ENCODE measurements at regions not wholly inside any gene's neighbourhood (a gene's known extent, or its start where the extent isn't known, plus 50 kb on each side); places are given as distances from the start of the nearest gene placed in this dataset.
"Not testable (repeated sequence)": the region's sequence is repeated elsewhere in the genome, so short reads cannot be mapped to it uniquely, and the experiment has no call there.

GRCh38 chrX:39487969-39488330, 609.8 kb downstream of the BCOR start:
- H3K27ac Mint-ChIP-seq (ENCODE audit: unreplicated experiment), result no peak overlapping the region
- intact Hi-C loops (cut with micrococcal nuclease; ENCODE audit: unreplicated experiment), result no loop called here

GRCh38 chrX:39491548-39492297, 606.0 kb downstream of the BCOR start:
- Mint-ChIP-seq H3K27me3 (ENCODE audit: unreplicated experiment) (peaks cover 29% of the 10 kb centered on the region), H3K27ac (ENCODE audit: unreplicated experiment) (no peak overlapping the region), H3K36me3 (ENCODE audit: insufficient read depth, unreplicated experiment) (no peaks in the 10 kb centered on the region), H3K9me3 (ENCODE audit: low read depth, unreplicated experiment) (no peaks in the 10 kb centered on the region), H3K4me1 (ENCODE audit: low read depth, unreplicated experiment) (no peaks in the 10 kb centered on the region), H3K4me3 (ENCODE audit: low read depth, unreplicated experiment) (no peak overlapping the region)
- DNase-seq, result no peak
- no peak for TF ChIP-seq CTCF (IDR thresholded peaks at IDR 0.05; ENCODE audit: unreplicated experiment)
- intact Hi-C loops (cut with micrococcal nuclease; ENCODE audit: unreplicated experiment), result no loop called here
- CTCF ChIA-PET, result no interaction called here
- no TSS peak for BruUV-seq (replicated peaks)

More at GRCh38 chrX:39487969-39488330, 609.8 kb downstream of the BCOR start:
- Mint-ChIP-seq H3K4me1 (ENCODE audit: low read depth, unreplicated experiment) (no peaks in the 10 kb centered on the region), H3K27me3 (ENCODE audit: unreplicated experiment) (peaks cover 38% of the 10 kb centered on the region), H3K4me3 (ENCODE audit: low read depth, unreplicated experiment) (no peak overlapping the region), H3K9me3 (ENCODE audit: low read depth, unreplicated experiment) (no peaks in the 10 kb centered on the region), H3K36me3 (ENCODE audit: insufficient read depth, unreplicated experiment) (no peaks in the 10 kb centered on the region)
- CTCF ChIA-PET, result no interaction called here
- DNase-seq, result no peak
- TF ChIP-seq CTCF (IDR thresholded peaks at IDR 0.05; ENCODE audit: unreplicated experiment), result no peak
- no TSS peak for BruUV-seq (replicated peaks)

DNA sequence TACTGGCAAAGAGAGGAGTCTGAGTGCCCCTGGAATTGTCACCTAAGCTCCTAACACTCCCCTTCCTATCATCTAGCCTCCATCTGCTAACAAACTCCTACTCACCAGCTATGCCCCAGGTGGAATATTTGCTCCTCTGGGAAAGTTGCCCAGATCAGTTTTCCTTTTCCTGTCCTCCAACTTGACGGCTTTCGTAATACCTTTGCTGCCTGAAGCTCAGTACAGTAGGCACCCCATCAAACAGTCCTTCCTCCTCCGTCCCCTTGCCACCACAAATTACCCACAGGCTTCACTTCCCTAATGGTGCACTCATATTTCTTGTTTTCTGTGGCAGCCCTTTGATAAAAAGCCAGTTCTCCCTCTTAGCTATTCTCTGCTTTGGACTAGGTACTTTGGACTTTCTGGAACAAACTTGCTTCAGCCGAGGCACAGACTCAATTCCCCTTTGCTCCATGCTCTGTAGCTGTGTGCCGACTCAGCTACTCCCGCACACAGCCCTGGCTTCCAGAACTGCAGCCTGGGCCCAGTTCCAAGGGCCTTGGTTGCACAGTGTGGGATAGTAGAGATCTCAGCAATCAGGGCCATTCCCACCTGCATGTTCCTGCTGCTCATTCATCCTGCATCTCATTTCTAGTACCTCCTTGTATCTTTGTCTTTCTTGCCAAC, 605.1 kb downstream of the BCOR start:
- Mint-ChIP-seq H3K9me3 (ENCODE audit: low read depth, unreplicated experiment) (no peaks in the 10 kb centered on the region), H3K27ac (ENCODE audit: unreplicated experiment) (no peak overlapping the region), H3K36me3 (ENCODE audit: insufficient read depth, unreplicated experiment) (no peaks in the 10 kb centered on the region), H3K4me1 (ENCODE audit: low read depth, unreplicated experiment) (no peaks in the 10 kb centered on the region), H3K4me3 (ENCODE audit: low read depth, unreplicated experiment) (no peak overlapping the region), H3K27me3 (ENCODE audit: unreplicated experiment) (peaks cover 23% of the 10 kb centered on the region)
- BruUV-seq (replicated peaks), result no TSS peak
- intact Hi-C loops (cut with micrococcal nuclease; ENCODE audit: unreplicated experiment), result no loop called here
- TF ChIP-seq CTCF (IDR thresholded peaks at IDR 0.05; ENCODE audit: unreplicated experiment), result no peak
- CTCF ChIA-PET, result no interaction called here
- DNase-seq, result no peak

DNA sequence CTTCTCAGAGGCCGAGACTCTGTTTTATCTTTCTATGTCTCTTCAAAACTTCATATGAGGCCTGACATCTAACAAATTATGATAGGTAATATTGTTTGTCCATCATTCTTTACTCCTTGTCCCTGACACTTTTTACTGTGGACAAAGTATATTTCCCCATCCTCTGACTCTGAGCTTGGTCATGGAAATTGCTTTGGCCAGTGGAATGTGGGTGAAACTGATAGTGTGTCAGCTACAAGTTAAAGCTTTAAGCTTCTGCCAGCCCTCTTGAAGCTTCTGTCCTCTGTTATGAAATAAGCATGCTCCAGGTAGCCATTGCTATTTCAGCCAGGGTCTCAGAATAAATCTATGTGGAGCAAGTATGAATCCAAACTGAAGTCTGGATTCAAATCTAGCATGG, 604.6 kb downstream of the BCOR start:
- H3K9me3 Mint-ChIP-seq (ENCODE audit: low read depth, unreplicated experiment), result no peaks in the 10 kb centered on the region
- H3K4me1 Mint-ChIP-seq (ENCODE audit: low read depth, unreplicated experiment), result no peaks in the 10 kb centered on the region
- intact Hi-C loops (cut with micrococcal nuclease; ENCODE audit: unreplicated experiment), result no loop called here
- H3K4me3 Mint-ChIP-seq (ENCODE audit: low read depth, unreplicated experiment), result no peak overlapping the region
- H3K36me3 Mint-ChIP-seq (ENCODE audit: insufficient read depth, unreplicated experiment), result no peaks in the 10 kb centered on the region
- DNase-seq, result no peak
- CTCF ChIA-PET, result no interaction called here
- no peak for TF ChIP-seq CTCF (IDR thresholded peaks at IDR 0.05; ENCODE audit: unreplicated experiment)
- no peak overlapping the region for H3K27ac Mint-ChIP-seq (ENCODE audit: unreplicated experiment)
- no TSS peak for BruUV-seq (replicated peaks)
- peaks cover 23% of the 10 kb centered on the region for H3K27me3 Mint-ChIP-seq (ENCODE audit: unreplicated experiment)

DNA sequence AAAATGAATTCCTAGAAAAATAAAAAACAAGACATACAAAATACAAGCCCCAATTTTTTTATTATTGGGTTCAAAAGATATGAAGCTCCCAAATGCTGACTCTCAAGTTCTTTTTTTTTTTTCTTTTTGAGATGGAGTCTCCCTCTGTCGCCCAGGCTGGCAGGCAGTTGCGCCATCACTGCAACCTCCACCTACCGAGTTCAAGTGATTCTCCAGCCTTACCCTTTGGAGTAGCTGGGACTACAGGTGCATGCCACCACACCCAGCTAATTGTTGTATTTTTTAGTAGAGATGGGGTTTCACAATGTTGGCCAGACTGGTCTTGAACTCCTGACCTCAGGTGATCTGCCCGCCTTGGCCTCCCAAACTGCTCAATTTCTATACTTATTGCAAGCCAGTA, 600.6 kb downstream of the BCOR start:
- DNase-seq; CTCF ChIA-PET; H3K4me3 Mint-ChIP-seq (ENCODE audit: low read depth, unreplicated experiment); intact Hi-C loops (cut with micrococcal nuclease; ENCODE audit: unreplicated experiment); H3K4me1 Mint-ChIP-seq (ENCODE audit: low read depth, unreplicated experiment); H3K27ac Mint-ChIP-seq (ENCODE audit: unreplicated experiment); H3K36me3 Mint-ChIP-seq (ENCODE audit: insufficient read depth, unreplicated experiment); H3K9me3 Mint-ChIP-seq (ENCODE audit: low read depth, unreplicated experiment); BruUV-seq (replicated peaks): not testable (repeated sequence)
- peaks cover 48% of the 10 kb centered on the region for H3K27me3 Mint-ChIP-seq (ENCODE audit: unreplicated experiment)

Measured in Calu3 (cell line).